Activated T-helper 2 cell treated with anti-CD3 and anti-CD28 coated beads, Interferon-gamma antibody, Interleukin-2, Interleukin-4, amounts not matched to agents 10 μg/mL and 5 μg/mL and 100 μg/mL, durations not matched to agents 14 hours and 24 hours and 36 hours (primary cell): ENCODE measurements at regions not wholly inside any gene's neighbourhood (a gene's known extent, or its start where the extent isn't known, plus 50 kb on each side); places are given as distances from the start of the nearest gene placed in this dataset.

Experiments
- DNase-seq: peaks from one replicate; pipeline ENCODE4 v3.0.0; 2021; ENCODE audit warnings: low spot score
- H3K27ac Mint-ChIP-seq: one replicate; pipeline ENCODE4 v1.8.0; 2021; ENCODE audit warnings: mixed read lengths
- H3K27me3 Mint-ChIP-seq: one replicate; pipeline ENCODE4 v1.8.0; 2021; ENCODE audit warnings: low read depth, mixed read lengths
- H3K36me3 Mint-ChIP-seq: one replicate; pipeline ENCODE4 v1.8.0; 2021; ENCODE audit warnings: low read depth, mixed read lengths
- H3K4me1 Mint-ChIP-seq: one replicate; pipeline ENCODE4 v1.8.0; 2021; ENCODE audit warnings: low read depth, mixed read lengths
- H3K4me3 Mint-ChIP-seq: one replicate; pipeline ENCODE4 v1.8.0; 2021; ENCODE audit warnings: low read depth, mild to moderate bottlenecking, moderate library complexity, mixed read lengths
- H3K9me3 Mint-ChIP-seq: one replicate; pipeline ENCODE4 v1.8.0; 2021; ENCODE audit warnings: mixed read lengths
- intact Hi-C: fragments of 100-400 bp; cut with micrococcal nuclease; formaldehyde crosslinking; loops from one replicate; pipeline ENCODE4 v1.15.1; 2023

- DNase-seq: no peak
- Mint-ChIP-seq H3K4me3 (no peak overlapping the region), H3K9me3 (no peaks in the 10 kb centered on the region), H3K27ac (no peak overlapping the region), H3K27me3 (no peaks in the 10 kb centered on the region), H3K36me3 (no peaks in the 10 kb centered on the region), H3K4me1 (peaks cover 48% of the 10 kb centered on the region)
- intact Hi-C loops: no loop called here
These were observed 301.5 kb downstream of the PRL start for GRCh38 chr6:21995318-21995717.

- intact Hi-C loops: no loop called here
- H3K27me3 Mint-ChIP-seq: peaks cover 2% of the 10 kb centered on the region
- H3K27ac Mint-ChIP-seq: no peak overlapping the region
- H3K36me3 Mint-ChIP-seq: no peaks in the 10 kb centered on the region
- peaks cover 56% of the 10 kb centered on the region for H3K4me1 Mint-ChIP-seq
- no peaks in the 10 kb centered on the region for H3K9me3 Mint-ChIP-seq
- no peak for DNase-seq
- no peak overlapping the region for H3K4me3 Mint-ChIP-seq
These were observed 300.3 kb downstream of the PRL start for GRCh38 chr6:21996425-21997118.

- Mint-ChIP-seq H3K4me1 (peaks cover 51% of the 10 kb centered on the region), H3K27ac (no peak overlapping the region), H3K27me3 (peaks cover 2% of the 10 kb centered on the region), H3K4me3 (no peak overlapping the region), H3K36me3 (no peaks in the 10 kb centered on the region), H3K9me3 (no peaks in the 10 kb centered on the region)
- intact Hi-C loops: no loop called here
- DNase-seq: no peak
These were observed 299.5 kb downstream of the PRL start for GRCh38 chr6:21997119-21998037.

- H3K4me3 Mint-ChIP-seq: no peak overlapping the region
- H3K27me3 Mint-ChIP-seq: peaks cover 2% of the 10 kb centered on the region
- intact Hi-C loops: no loop called here
- no peak overlapping the region for H3K27ac Mint-ChIP-seq
- H3K4me1 Mint-ChIP-seq: peaks cover 39% of the 10 kb centered on the region
- no peak for DNase-seq
- no peaks in the 10 kb centered on the region for H3K36me3 Mint-ChIP-seq
- no peaks in the 10 kb centered on the region for H3K9me3 Mint-ChIP-seq
These were observed 298.3 kb downstream of the PRL start for GRCh38 chr6:21998582-21998981.

DNA sequence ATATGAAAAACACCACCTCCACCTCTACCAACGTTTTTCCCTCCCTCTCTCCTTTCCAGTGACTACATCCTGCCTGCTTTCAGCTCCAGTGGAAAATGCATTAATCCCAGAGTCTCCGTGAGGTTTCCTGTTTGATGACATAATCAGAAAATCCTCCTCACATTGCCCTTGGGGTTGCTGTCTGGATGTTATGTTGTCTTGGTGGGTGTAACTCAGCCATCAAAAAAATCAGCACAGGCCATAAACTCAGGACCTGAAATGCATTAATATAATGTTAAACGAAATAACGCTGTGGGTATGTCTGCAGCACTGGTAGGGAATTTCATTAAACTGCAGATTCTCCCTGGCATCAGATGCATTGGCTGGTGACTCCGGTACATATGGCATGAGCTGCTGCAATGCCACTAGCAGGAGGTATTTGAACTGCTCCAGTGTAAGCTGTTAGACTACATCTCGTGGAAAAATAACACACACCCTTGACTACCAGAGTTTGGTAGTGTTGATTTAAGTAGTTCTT is 297.8 kb downstream of the PRL start:
- H3K27me3 Mint-ChIP-seq: peaks cover 2% of the 10 kb centered on the region
- H3K9me3 Mint-ChIP-seq: no peaks in the 10 kb centered on the region
- intact Hi-C loops: no loop called here
- no peak overlapping the region for H3K4me3 Mint-ChIP-seq
- no peak for DNase-seq
- H3K36me3 Mint-ChIP-seq: no peaks in the 10 kb centered on the region
- peaks cover 36% of the 10 kb centered on the region for H3K4me1 Mint-ChIP-seq
- H3K27ac Mint-ChIP-seq: no peak overlapping the region

DNA sequence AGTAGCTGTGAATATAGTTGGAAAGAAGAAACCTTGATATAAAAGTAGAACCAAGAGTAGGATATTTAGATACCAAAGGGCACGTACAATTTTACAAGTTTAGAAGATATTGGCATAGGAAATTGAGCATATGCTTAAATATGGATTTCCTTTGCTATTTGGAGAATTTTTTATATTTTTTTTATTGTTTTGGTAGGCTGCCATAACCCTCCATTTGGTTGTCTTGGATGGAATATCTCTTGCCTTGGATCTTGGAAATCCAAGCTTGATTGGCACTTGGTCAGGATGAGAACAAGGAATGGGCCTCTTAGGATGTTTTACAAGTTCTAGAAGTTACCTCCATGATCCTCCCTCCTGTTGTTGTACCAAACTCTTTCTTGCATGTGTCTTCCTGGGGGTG is 297.1 kb downstream of the PRL start:
- intact Hi-C loops: no loop called here
- DNase-seq: no peak
- H3K27me3 Mint-ChIP-seq: peaks cover 2% of the 10 kb centered on the region
- no peaks in the 10 kb centered on the region for H3K36me3 Mint-ChIP-seq
- no peak overlapping the region for H3K27ac Mint-ChIP-seq
- H3K4me3 Mint-ChIP-seq: no peak overlapping the region
- H3K4me1 Mint-ChIP-seq: peaks cover 30% of the 10 kb centered on the region
- no peaks in the 10 kb centered on the region for H3K9me3 Mint-ChIP-seq

DNA sequence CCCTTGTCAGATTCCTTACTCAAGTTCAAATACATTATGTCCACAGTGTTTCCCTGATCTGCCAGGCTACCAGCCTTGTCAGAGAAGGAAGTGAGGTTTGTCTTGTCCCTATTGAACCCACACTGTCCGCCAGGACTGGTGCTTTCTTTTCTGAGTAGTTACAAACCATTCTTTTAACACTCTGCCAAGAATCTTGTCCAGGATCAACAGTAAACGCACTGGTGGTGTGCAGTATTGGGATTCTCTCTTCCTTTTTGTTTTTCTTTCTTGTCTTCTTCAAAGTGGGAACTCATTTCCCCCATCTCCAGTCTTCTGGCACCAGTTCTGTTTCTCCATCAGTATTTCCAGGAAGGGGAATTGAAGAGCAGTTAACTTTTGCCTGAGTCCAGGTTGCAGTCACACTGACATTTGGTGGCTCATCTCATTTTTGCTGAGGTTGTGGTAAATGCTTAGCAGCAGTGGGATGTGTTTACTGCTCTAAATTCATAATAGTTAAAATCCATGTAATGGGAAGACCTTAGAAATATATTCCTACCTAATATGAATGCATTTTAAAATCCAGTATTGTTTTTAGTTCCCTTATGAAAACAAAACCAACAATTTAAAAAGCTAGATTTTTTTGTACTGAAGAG is 295.3 kb downstream of the PRL start:
- no peaks in the 10 kb centered on the region for H3K9me3 Mint-ChIP-seq
- no peaks in the 10 kb centered on the region for H3K36me3 Mint-ChIP-seq
- H3K27ac Mint-ChIP-seq: no peak overlapping the region
- H3K4me3 Mint-ChIP-seq: no peak overlapping the region
- peaks cover 27% of the 10 kb centered on the region for H3K4me1 Mint-ChIP-seq
- peaks cover 2% of the 10 kb centered on the region for H3K27me3 Mint-ChIP-seq
- DNase-seq: no peak
- intact Hi-C loops: no loop called here

DNA sequence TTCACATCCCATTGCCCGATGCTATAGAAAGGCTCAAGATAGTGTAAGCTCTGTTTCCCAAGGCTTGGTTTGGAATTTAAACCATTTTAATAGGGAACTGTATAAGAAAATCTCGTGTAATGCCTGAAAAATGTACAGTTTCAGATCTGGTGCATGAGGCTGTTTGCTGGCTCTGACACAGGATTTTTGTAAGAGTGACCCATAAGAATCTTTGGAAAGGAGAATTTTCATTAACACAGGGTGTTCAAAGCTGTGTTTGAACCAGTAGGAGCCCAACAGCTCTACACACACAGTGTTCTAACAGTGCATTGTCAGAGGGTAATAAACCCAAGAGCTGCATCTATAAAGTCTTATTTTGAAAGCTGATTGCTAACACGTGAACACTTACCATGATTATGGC is 293.5 kb downstream of the PRL start:
- H3K4me1 Mint-ChIP-seq: peaks cover 16% of the 10 kb centered on the region
- no peak overlapping the region for H3K4me3 Mint-ChIP-seq
- no peaks in the 10 kb centered on the region for H3K36me3 Mint-ChIP-seq
- no peaks in the 10 kb centered on the region for H3K9me3 Mint-ChIP-seq
- H3K27me3 Mint-ChIP-seq: peaks cover 2% of the 10 kb centered on the region
- intact Hi-C loops: no loop called here
- DNase-seq: no peak
- H3K27ac Mint-ChIP-seq: no peak overlapping the region

- H3K27ac Mint-ChIP-seq: no peak overlapping the region
- peaks cover 5% of the 10 kb centered on the region for H3K4me1 Mint-ChIP-seq
- intact Hi-C loops: no loop called here
- no peaks in the 10 kb centered on the region for H3K36me3 Mint-ChIP-seq
- no peaks in the 10 kb centered on the region for H3K9me3 Mint-ChIP-seq
- H3K27me3 Mint-ChIP-seq: peaks cover 3% of the 10 kb centered on the region
- no peak for DNase-seq
- H3K4me3 Mint-ChIP-seq: no peak overlapping the region
These were observed 290.0 kb downstream of the PRL start for GRCh38 chr6:22006795-22007194.

GRCh38 chr6:22007469-22007868 is 289.4 kb downstream of the PRL start:
- Mint-ChIP-seq H3K36me3 (no peaks in the 10 kb centered on the region), H3K9me3 (no peaks in the 10 kb centered on the region), H3K27ac (no peak overlapping the region), H3K27me3 (peaks cover 3% of the 10 kb centered on the region), H3K4me1 (peaks cover 8% of the 10 kb centered on the region), H3K4me3 (no peak overlapping the region)
- intact Hi-C loops: no loop called here
- no peak for DNase-seq

- Mint-ChIP-seq H3K36me3 (no peaks in the 10 kb centered on the region), H3K4me1 (peaks cover 8% of the 10 kb centered on the region)
- intact Hi-C loops: no loop called here
These were observed 288.5 kb downstream of the PRL start for GRCh38 chr6:22008248-22008836.

GRCh38 chr6:22010102-22010501 is 286.7 kb downstream of the PRL start:
- Mint-ChIP-seq H3K4me1 (peaks cover 8% of the 10 kb centered on the region), H3K9me3 (no peaks in the 10 kb centered on the region), H3K4me3 (no peak overlapping the region), H3K27me3 (peaks cover 3% of the 10 kb centered on the region), H3K36me3 (no peaks in the 10 kb centered on the region), H3K27ac (no peak overlapping the region)
- intact Hi-C loops: no loop called here
- DNase-seq: no peak

More at GRCh38 chr6:22008248-22008836, 288.5 kb downstream of the PRL start:
- H3K9me3 Mint-ChIP-seq: no peaks in the 10 kb centered on the region
- H3K4me3 Mint-ChIP-seq: no peak overlapping the region
- DNase-seq: no peak
- H3K27ac Mint-ChIP-seq: no peak overlapping the region
- H3K27me3 Mint-ChIP-seq: peaks cover 3% of the 10 kb centered on the region
